Smooth muscle cell (in vitro differentiated cells): ENCODE measurements at regions not wholly inside any gene's neighbourhood (a gene's known extent, or its start where the extent isn't known, plus 50 kb on each side); places are given as distances from the start of the nearest gene placed in this dataset.

Experiments
- DNase-seq: peaks from one replicate; lab custom pipeline; 2025; ENCODE audit not compliant: unreplicated experiment; lab: John Stamatoyannopoulos, UW
- H2AFZ ChIP-seq: fragments of 200-600 bp; sonication (generic); 2 replicates; pipeline ENCODE4 v1.6.0; 2016; ENCODE audit warnings: antibody characterized with exemption, low read depth, mild to moderate bottlenecking
- H3F3A ChIP-seq: fragments of 200-600 bp; sonication (generic); 2 replicates; pipeline ENCODE4 v1.6.0; 2017; ENCODE audit warnings: antibody characterized with exemption, low read depth
- H3K27ac ChIP-seq: fragments of 200-600 bp; sonication (generic); 2 replicates; pipeline ENCODE4 v1.5.1; 2016; ENCODE audit warnings: low read depth, mild to moderate bottlenecking
- H3K27me3 ChIP-seq: fragments of 200-600 bp; sonication (generic); 2 replicates; pipeline ENCODE4 v1.6.1; 2016; ENCODE audit warnings: low read depth, mild to moderate bottlenecking
- H3K36me3 ChIP-seq: fragments of 200-600 bp; sonication (generic); 2 replicates; pipeline ENCODE4 v1.5.1; 2016; ENCODE audit warnings: low read depth
- H3K4me1 ChIP-seq: fragments of 200-600 bp; sonication (generic); 2 replicates; pipeline ENCODE4 v1.5.1; 2016; ENCODE audit warnings: low read depth
- H3K4me2 ChIP-seq: fragments of 200-600 bp; sonication (generic); 2 replicates; pipeline ENCODE4 v1.6.0; 2016; ENCODE audit warnings: mild to moderate bottlenecking
- H3K4me3 ChIP-seq: fragments of 200-600 bp; sonication (generic); 2 replicates; pipeline ENCODE4 v1.5.1; 2016; ENCODE audit warnings: mild to moderate bottlenecking
- H3K79me2 ChIP-seq: fragments of 200-600 bp; sonication (generic); 2 replicates; pipeline ENCODE4 v1.6.0; 2016; ENCODE audit warnings: low read depth, mild to moderate bottlenecking
- H3K9ac ChIP-seq: fragments of 200-600 bp; sonication (generic); 2 replicates; pipeline ENCODE4 v1.6.0; 2016; ENCODE audit warnings: low read depth
- H3K9me3 ChIP-seq: fragments of 200-600 bp; sonication (generic); replicated peaks from 2 replicates; pipeline ENCODE4 v1.5.1; 2016; ENCODE audit warnings: low read depth
- H4K20me1 ChIP-seq: fragments of 200-600 bp; sonication (generic); 2 replicates; pipeline ENCODE4 v1.6.0; 2016; ENCODE audit warnings: low read depth
- WGBS: methylation state at CpG from one replicate; pipeline ENCODE4 v1.1.7; 2016; ENCODE audit warnings: low lambda C conversion rate; 5-methylcytosine and 5-hydroxymethylcytosine counted together
- TF ChIP-seq, protein P1 (sequence below): fragments of 200-600 bp; sonication (generic); IDR thresholded peaks from 2 replicates; pipeline ENCODE4 v1.5.1; 2017; ENCODE audit warnings: borderline replicate concordance, mild to moderate bottlenecking, antibody characterized with exemption; ENCODE audit not compliant: insufficient read depth, poor library complexity, severe bottlenecking

DNA sequence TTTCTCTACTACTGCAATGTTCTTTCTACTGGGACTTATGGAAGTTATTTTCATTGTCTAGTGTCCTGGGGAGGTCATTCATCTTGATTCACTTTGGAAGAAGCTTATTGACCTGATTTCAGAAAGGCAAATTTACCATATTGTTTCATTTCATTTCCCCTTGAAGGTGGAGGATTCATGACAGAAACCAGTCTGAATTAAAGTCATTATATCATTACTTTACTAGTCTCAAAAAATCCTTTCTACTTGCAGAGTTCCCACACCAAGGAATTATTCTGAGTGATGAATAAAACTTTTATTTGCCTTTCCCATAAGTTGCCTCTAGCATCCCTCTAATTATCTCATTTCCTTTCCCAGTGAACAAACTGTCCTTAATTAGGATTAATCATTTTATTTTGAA is 163.8 kb downstream of the RASSF9 start:
- no peaks in the 10 kb centered on the region for H4K20me1 ChIP-seq

DNA sequence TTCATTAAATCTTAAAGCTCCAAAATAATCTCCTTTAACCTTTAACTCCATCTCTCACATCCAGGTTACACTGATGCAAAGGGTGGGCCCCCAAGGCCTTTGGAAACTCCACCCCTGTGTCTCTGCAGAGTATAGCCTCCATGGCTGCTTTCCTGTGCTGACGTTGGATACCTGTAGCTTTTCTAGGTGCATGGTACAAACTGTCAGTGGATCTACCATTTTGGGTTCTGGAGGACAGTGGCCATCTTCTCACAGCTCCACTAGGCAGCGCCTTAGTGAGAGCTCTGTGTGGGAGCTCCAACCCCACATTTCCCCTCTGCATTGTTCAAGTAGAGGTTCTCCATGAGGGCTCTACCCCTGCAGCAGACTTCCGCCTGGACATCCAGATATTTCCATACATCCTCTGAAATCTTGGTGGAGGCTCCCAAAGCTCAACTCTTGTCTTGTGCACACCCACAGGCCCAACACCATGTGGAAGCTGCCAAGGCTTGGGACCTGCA is 162.2 kb downstream of the RASSF9 start:
- Histone ChIP-seq H2AFZ (no peak overlapping the region), H3F3A (no peaks in the 10 kb centered on the region), H3K4me1 (no peaks in the 10 kb centered on the region), H3K4me3 (no peak overlapping the region), H3K9me3 (no peaks in the 10 kb centered on the region), H3K27me3 (no peaks in the 10 kb centered on the region), H4K20me1 (no peaks in the 10 kb centered on the region), H3K27ac (no peak overlapping the region), H3K79me2 (no peaks in the 10 kb centered on the region), H3K9ac (no peak overlapping the region), H3K4me2 (no peak overlapping the region), H3K36me3 (no peaks in the 10 kb centered on the region)
- TF ChIP-seq, protein P1, sequence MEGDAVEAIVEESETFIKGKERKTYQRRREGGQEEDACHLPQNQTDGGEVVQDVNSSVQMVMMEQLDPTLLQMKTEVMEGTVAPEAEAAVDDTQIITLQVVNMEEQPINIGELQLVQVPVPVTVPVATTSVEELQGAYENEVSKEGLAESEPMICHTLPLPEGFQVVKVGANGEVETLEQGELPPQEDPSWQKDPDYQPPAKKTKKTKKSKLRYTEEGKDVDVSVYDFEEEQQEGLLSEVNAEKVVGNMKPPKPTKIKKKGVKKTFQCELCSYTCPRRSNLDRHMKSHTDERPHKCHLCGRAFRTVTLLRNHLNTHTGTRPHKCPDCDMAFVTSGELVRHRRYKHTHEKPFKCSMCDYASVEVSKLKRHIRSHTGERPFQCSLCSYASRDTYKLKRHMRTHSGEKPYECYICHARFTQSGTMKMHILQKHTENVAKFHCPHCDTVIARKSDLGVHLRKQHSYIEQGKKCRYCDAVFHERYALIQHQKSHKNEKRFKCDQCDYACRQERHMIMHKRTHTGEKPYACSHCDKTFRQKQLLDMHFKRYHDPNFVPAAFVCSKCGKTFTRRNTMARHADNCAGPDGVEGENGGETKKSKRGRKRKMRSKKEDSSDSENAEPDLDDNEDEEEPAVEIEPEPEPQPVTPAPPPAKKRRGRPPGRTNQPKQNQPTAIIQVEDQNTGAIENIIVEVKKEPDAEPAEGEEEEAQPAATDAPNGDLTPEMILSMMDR: no peak
- WGBS: 96% methylated on average over 3 of the region's 3 CpGs
- no peak for DNase-seq

More for the DNA sequence above, 163.8 kb downstream of the RASSF9 start:
- TF ChIP-seq, protein P1: no peak
- Histone ChIP-seq H3F3A (no peaks in the 10 kb centered on the region), H3K4me3 (no peak overlapping the region), H3K4me1 (no peaks in the 10 kb centered on the region), H2AFZ (no peak overlapping the region), H3K27me3 (no peaks in the 10 kb centered on the region), H3K36me3 (no peaks in the 10 kb centered on the region), H3K9me3 (no peaks in the 10 kb centered on the region), H3K79me2 (no peaks in the 10 kb centered on the region), H3K9ac (no peak overlapping the region), H3K27ac (no peak overlapping the region), H3K4me2 (no peak overlapping the region)
- DNase-seq: no peak

DNA sequence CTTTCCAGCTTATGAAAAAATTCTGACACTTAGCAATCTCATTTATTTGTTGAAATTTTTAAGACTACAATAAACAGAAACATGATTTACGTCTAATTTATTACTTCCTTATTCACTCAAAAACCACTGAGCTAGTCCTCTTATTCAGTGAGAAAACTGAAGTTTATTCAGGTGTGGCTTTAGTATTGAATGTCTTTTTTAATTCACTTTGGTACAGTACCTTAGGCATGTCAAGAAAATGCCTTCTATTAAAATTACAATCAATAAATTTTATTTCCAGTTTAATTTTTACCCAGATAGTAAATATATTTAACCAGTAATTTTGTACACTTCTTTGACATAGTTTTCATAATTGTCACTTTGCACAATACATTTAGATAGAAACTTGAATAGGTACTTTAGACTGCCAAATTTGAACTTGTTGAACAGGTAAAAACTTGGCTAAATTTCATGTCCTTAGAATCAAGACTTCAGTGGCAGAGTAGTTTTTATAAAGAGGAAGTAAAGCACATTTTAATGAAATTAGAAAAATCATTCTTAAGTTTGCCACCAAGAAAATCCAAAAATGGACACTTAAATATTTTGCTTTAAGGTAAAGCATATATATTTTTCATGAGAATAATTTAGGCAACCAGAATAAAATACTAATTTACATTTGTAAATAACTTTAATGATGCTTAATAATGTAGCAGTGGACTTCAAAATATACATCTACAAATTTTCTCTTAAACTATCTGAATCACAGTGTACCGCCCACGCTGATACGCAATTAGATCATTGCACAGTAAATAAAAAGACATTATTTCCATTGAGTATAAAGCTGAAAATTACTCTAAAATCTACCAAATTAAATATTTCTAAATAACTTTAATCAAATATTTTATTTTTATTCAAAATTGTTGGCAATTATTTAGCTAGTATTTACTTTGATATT is 159.1 kb downstream of the RASSF9 start:
- no peaks in the 10 kb centered on the region for H4K20me1 ChIP-seq
- TF ChIP-seq, protein P1: no peak
- 96% methylated on average over 4 of the region's 4 CpGs for WGBS

More for the DNA sequence above, 159.1 kb downstream of the RASSF9 start:
- H3K79me2 ChIP-seq: no peaks in the 10 kb centered on the region
- H3K36me3 ChIP-seq: no peaks in the 10 kb centered on the region
- no peaks in the 10 kb centered on the region for H3K9me3 ChIP-seq
- no peak overlapping the region for H3K4me3 ChIP-seq
- no peak overlapping the region for H3K9ac ChIP-seq
- H2AFZ ChIP-seq: no peak overlapping the region
- H3K27me3 ChIP-seq: no peaks in the 10 kb centered on the region
- H3F3A ChIP-seq: no peaks in the 10 kb centered on the region
- DNase-seq: no peak
- no peaks in the 10 kb centered on the region for H3K4me1 ChIP-seq
- no peak overlapping the region for H3K4me2 ChIP-seq
- H3K27ac ChIP-seq: no peak overlapping the region
